ENCODE measurements at regions not wholly inside any gene's neighbourhood (a gene's known extent, or its start where the extent isn't known, plus 50 kb on each side); places are given as distances from the start of the nearest gene placed in this dataset.
A peak's percentile ranks its signal among the peaks of the same experiment; 100 is the strongest.

- H3K56ac ChIP-seq (replicated peaks; ENCODE audit: insufficient read length, low read depth, low read length): no peak overlapping the region
- H3K4ac ChIP-seq (replicated peaks; ENCODE audit: insufficient read length, low read depth, low read length): no peak overlapping the region
- no peak overlapping the region for H3K18ac ChIP-seq (ENCODE audit: extremely low read depth, low read length)
- no peak overlapping the region for H3K27ac ChIP-seq (ENCODE audit: low read depth, low read length)
- no peak overlapping the region for H3K4me2 ChIP-seq (ENCODE audit: insufficient read depth in 1 of 2, low read depth in 2 of 2, low read length in 2 of 2)
- H2BK5ac ChIP-seq (ENCODE audit: low read depth, low read length): no peak overlapping the region
- no peak overlapping the region for H3K23ac ChIP-seq (ENCODE audit: insufficient read length)
- no peak overlapping the region for H4K5ac ChIP-seq (ENCODE audit: insufficient read length, low read depth, low read length)
- H2AFZ ChIP-seq (ENCODE audit: low read length): no peak overlapping the region
- WGBS, 2 experiments (ENCODE audit: extremely low coverage in 1 of 2, insufficient coverage in 1 of 2, insufficient read length in 1 of 2, insufficient replicate concordance in 2 of 2, low coverage in 1 of 2, low lambda C conversion rate in 2 of 2, missing lambda C conversion rate in 1 of 2): 81% methylated on average over 8 of the region's 8 CpGs; no CpG with 5 or more reads in 1 of the 2 experiments
- DNase-seq (ENCODE audit: low read depth in 1 of 2, low spot score in 2 of 2): no peak
- peaks cover 15 to 30% (median 19%) of the 10 kb centered on the region in 4 experiments for H3K4me1 ChIP-seq (replicated peaks in 1 of 4; ENCODE audit: control insufficient read depth in 3 of 4, insufficient read depth in 4 of 4, low read length in 3 of 4)
- no peak overlapping the region for H3K14ac ChIP-seq (ENCODE audit: insufficient read length)
- H3K79me1 ChIP-seq (ENCODE audit: low read depth, low read length): no peaks in the 10 kb centered on the region
- no peaks in the 10 kb centered on the region for H3K23me2 ChIP-seq (ENCODE audit: low read depth, low read length)
- TF ChIP-seq RBBP5 (IDR thresholded peaks at IDR 0.05; ENCODE audit: borderline replicate concordance, low read depth, low read length) (no peak), SIN3A (conservative IDR thresholded peaks at IDR 0.05 in 1 of 2, IDR thresholded peaks at IDR 0.05 in 1 of 2; ENCODE audit: low read depth in 1 of 2, low read length in 2 of 2) (no peak), CBX8 (IDR thresholded peaks at IDR 0.05; ENCODE audit: borderline replicate concordance, low read depth, low read length) (no peak), POLR2AphosphoS5 (IDR thresholded peaks at IDR 0.05; ENCODE audit: low read depth, low read length) (0 out of 2 replicates have a peak, but pooled peaks have one; percentile 45)
- H3K27me3 ChIP-seq (replicated peaks in 1 of 4; ENCODE audit: control insufficient read depth in 3 of 4, extremely low read depth in 1 of 4, insufficient read depth in 3 of 4, low read length in 3 of 4): peaks cover 0 to 23% (median 15%) of the 10 kb centered on the region in 4 experiments; a peak in 4 of 7 replicates
- FAIRE-seq: no peak
- ChIA-PET POLR2A (ENCODE audit: partially characterized antibody) (interaction anchor here (1.5 kb wide), 1 partner anchor 80 kb away, joined by 5 read pairs; the partner anchor contains the start of gene SUB1), CTCF (ENCODE audit: partially characterized antibody) (interaction anchor here (0.6 to 9.5 kb wide), 8 partner anchors 11 to 133 kb away, joined by 3 to 93 read pairs (median 4); no protein-coding TSS in a partner anchor)
- no peak overlapping the region for H2BK12ac ChIP-seq (ENCODE audit: low read depth, low read length)
- no peak overlapping the region for H3K4me3 ChIP-seq (ENCODE audit: extremely low read depth in 1 of 4, insufficient read depth in 2 of 4, low read depth in 3 of 4, low read length in 4 of 4)
- H2BK15ac ChIP-seq (ENCODE audit: low read length): no peak overlapping the region
- H4K8ac ChIP-seq (ENCODE audit: extremely low read depth, insufficient read depth, low read length): no peak overlapping the region
- no peak overlapping the region for H2BK20ac ChIP-seq (ENCODE audit: low read length)
- no peak overlapping the region for H2AK5ac ChIP-seq (ENCODE audit: low read depth, low read length)
- H3K79me2 ChIP-seq (ENCODE audit: control insufficient read depth in 1 of 2, insufficient read depth in 2 of 2, low read length in 2 of 2): no peaks in the 10 kb centered on the region
- H4K20me1 ChIP-seq (replicated peaks in 1 of 2; ENCODE audit: control insufficient read depth in 1 of 2, insufficient read depth in 2 of 2, low read length in 2 of 2): no peaks in the 10 kb centered on the region
- H2BK120ac ChIP-seq (replicated peaks; ENCODE audit: low read depth, low read length): no peak overlapping the region
- H4K91ac ChIP-seq (replicated peaks; ENCODE audit: insufficient read length, low read length): no peak overlapping the region
- H3K9me3 ChIP-seq (ENCODE audit: insufficient read depth in 2 of 2, low read depth in 1 of 2, low read length in 1 of 2): no peaks in the 10 kb centered on the region
- no peaks in the 10 kb centered on the region for H3K36me3 ChIP-seq (ENCODE audit: control insufficient read depth in 2 of 4, insufficient read depth in 4 of 4, low read length in 3 of 4)
- no peak overlapping the region for H3K9ac ChIP-seq (replicated peaks in 1 of 4; ENCODE audit: extremely low read depth in 1 of 4, low read depth in 3 of 4, low read length in 3 of 4)
Observed at GRCh38 chr5:32504329-32504988, 59.9 kb upstream of the ZFR start.
